Transverse colon (tissue), 4 donors: ENCODE measurements at regions not wholly inside any gene's neighbourhood (a gene's known extent, or its start where the extent isn't known, plus 50 kb on each side); places are given as distances from the start of the nearest gene placed in this dataset.

Experiments
- DNase-seq: peaks from one replicate; pipeline ENCODE4 v3.0.0-alpha.2; 2019
- H3K27ac ChIP-seq, 4 donors: fragments of 200-600 bp; sonication (generic); 2 replicates each; pipeline ENCODE4 v1.5.1; 2016 to 2018; ENCODE audit warnings: inconsistent platforms in 4 of 4
- H3K27me3 ChIP-seq: fragments of 200-600 bp; sonication (generic); 2 replicates; pipeline ENCODE4 v1.5.1; 2017; ENCODE audit warnings: inconsistent platforms
- H3K36me3 ChIP-seq, 4 donors: fragments of 200-600 bp; sonication (generic); 2 replicates each; pipeline ENCODE4 v1.5.1; 2017 to 2019; ENCODE audit warnings: inconsistent platforms in 4 of 4
- H3K4me1 ChIP-seq, 4 donors: fragments of 200-600 bp; sonication (generic); 2 replicates each; pipeline ENCODE4 v1.5.1; 2017 to 2020; ENCODE audit warnings: inconsistent platforms in 4 of 4
- H3K4me3 ChIP-seq, 4 donors: fragments of 200-600 bp; sonication (generic); 1 replicate in 1 of 4; 2 replicates in 3 of 4; pipeline versions ENCODE4 v1.5.1 to v1.6.1; 2017 to 2019; ENCODE audit warnings: inconsistent platforms in 4 of 4
- H3K9me3 ChIP-seq, 2 donors: fragments of 200-600 bp; sonication (generic); 2 replicates each; pipeline ENCODE4 v1.5.1; 2017 to 2019; ENCODE audit warnings: inconsistent platforms in 2 of 2
- EP300 ChIP-seq: sonication (generic); formaldehyde crosslinking; IDR thresholded peaks from one replicate; pipeline ENCODE4 v1.6.1; 2017; ENCODE audit warnings: antibody characterized with exemption, low read depth
- POLR2A ChIP-seq: fragments of 450-650 bp; IDR thresholded peaks from one replicate; pipeline ENCODE4 v1.6.1; 2016; ENCODE audit warnings: antibody characterized with exemption, mild to moderate bottlenecking, moderate library complexity
- POLR2AphosphoS5 ChIP-seq, 3 donors: sonication (generic); formaldehyde crosslinking; IDR thresholded peaks; one replicate each; pipeline ENCODE4 v1.6.1; 2016; ENCODE audit warnings: antibody characterized with exemption in 3 of 3
- WGBS, 2 donors: methylation state at CpG; one replicate each; pipeline ENCODE4 v1.1.5; 2018; ENCODE audit warnings: low coverage in 1 of 2; 5-methylcytosine and 5-hydroxymethylcytosine counted together
- in situ Hi-C, 4 donors: fragments of 200-750 bp; cut with MboI; loops; one replicate each; pipeline versions ENCODE4 v1.15.0 to v1.15.1; 2017; ENCODE audit warnings: low sequenced_read_pairs in 3 of 4, low pct_ligation_motif_present in 1 of 4, low pct_unique_long_range_greater_than_20kb in 1 of 4
- intact Hi-C: fragments of 100-400 bp; cut with DNase I; formaldehyde crosslinking; loops from one replicate; pipeline ENCODE4 v1.15.1; 2023; ENCODE audit warnings: low total_unique reads
- TF ChIP-seq, protein P1 (sequence below), 5 experiments: fragments of 200-600 bp in 3 of 5; fragments of 450-650 bp in 2 of 5; sonication (generic) in 3 of 5; IDR thresholded peaks; 1 replicate in 2 of 5; 2 replicates in 3 of 5; pipeline ENCODE4 v1.5.1; 2016 to 2017; ENCODE audit warnings: antibody characterized with exemption in 5 of 5, inconsistent platforms in 3 of 5, mild to moderate bottlenecking in 2 of 5, moderate library complexity in 1 of 5

DNA sequence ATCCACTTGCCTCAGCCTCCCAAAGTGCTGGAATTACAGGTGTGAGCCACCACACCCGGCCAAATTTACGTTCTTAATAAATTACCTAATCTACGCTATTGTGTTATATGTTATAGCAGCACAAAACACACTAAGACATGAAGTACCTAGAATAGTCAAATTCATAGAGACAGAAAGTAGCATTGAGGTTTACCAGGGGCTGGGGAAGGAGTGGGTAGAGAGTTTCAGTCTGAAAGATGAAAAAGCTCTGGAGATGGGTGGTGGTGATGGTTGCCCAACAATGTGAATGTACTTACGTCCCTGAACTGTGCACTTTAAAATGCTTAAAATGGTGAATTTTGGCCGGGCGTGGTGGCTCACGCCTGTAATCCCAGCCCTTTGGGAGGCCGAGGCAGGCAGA lies 65.7 kb upstream of the NUP50 start:
- in situ Hi-C loops (loop anchor here in 1 of 4 donors (25.0 kb wide), 1 partner anchor 286 kb away; no protein-coding TSS in a partner anchor), intact Hi-C loops (loop anchor here (5.0 kb wide), 1 partner anchor 1836 kb away; no protein-coding TSS in a partner anchor)
- Histone ChIP-seq H3K9me3 (no peaks in the 10 kb centered on the region), H3K27ac (no peak overlapping the region), H3K36me3 (no peaks in the 10 kb centered on the region), H3K4me1 (no peaks in the 10 kb centered on the region), H3K4me3 (no peak overlapping the region), H3K27me3 (peaks cover 52% of the 10 kb centered on the region)
- DNase-seq, result no peak
- TF ChIP-seq POLR2AphosphoS5 (IDR thresholded peaks at IDR 0.05) (no peak), EP300 (no peak), POLR2A (no peak)
- TF ChIP-seq, protein P1, sequence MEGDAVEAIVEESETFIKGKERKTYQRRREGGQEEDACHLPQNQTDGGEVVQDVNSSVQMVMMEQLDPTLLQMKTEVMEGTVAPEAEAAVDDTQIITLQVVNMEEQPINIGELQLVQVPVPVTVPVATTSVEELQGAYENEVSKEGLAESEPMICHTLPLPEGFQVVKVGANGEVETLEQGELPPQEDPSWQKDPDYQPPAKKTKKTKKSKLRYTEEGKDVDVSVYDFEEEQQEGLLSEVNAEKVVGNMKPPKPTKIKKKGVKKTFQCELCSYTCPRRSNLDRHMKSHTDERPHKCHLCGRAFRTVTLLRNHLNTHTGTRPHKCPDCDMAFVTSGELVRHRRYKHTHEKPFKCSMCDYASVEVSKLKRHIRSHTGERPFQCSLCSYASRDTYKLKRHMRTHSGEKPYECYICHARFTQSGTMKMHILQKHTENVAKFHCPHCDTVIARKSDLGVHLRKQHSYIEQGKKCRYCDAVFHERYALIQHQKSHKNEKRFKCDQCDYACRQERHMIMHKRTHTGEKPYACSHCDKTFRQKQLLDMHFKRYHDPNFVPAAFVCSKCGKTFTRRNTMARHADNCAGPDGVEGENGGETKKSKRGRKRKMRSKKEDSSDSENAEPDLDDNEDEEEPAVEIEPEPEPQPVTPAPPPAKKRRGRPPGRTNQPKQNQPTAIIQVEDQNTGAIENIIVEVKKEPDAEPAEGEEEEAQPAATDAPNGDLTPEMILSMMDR (IDR thresholded peaks at IDR 0.05), result no peak
- 74 to 79% methylated on average over 6 to 8 of the region's 8 CpGs for WGBS, 2 donors

- in situ Hi-C loops (loop anchor here in 1 of 4 donors (25.0 kb wide), 1 partner anchor 288 kb away; no protein-coding TSS in a partner anchor), intact Hi-C loops (loop anchor here (5.0 kb wide), 1 partner anchor 1838 kb away; no protein-coding TSS in a partner anchor)
- peaks cover 36% of the 10 kb centered on the region for H3K27me3 ChIP-seq
- WGBS, 2 donors, result 72% methylated on average over 9 of the region's 9 CpGs; no CpG with 5 or more reads in 1 of the 2 donors
- no peaks in the 10 kb centered on the region for H3K9me3 ChIP-seq
- no peak for DNase-seq
- H3K4me3 ChIP-seq, result no peak overlapping the region
- no peak overlapping the region for H3K27ac ChIP-seq
- H3K4me1 ChIP-seq, result no peaks in the 10 kb centered on the region
- H3K36me3 ChIP-seq, result no peaks in the 10 kb centered on the region
- TF ChIP-seq, protein P1 (IDR thresholded peaks at IDR 0.05), result no peak
- TF ChIP-seq POLR2A, result no peak
- no peak for TF ChIP-seq POLR2AphosphoS5 (IDR thresholded peaks at IDR 0.05)
- TF ChIP-seq EP300, result no peak
Measured at GRCh38 chr22:45099961-45100360, 63.8 kb upstream of the NUP50 start.

GRCh38 chr22:45101515-45102227 lies 62.1 kb upstream of the NUP50 start:
- no peak for TF ChIP-seq EP300
- TF ChIP-seq, protein P1 (IDR thresholded peaks at IDR 0.05), result peak; percentile 32 to 54 (median 36)
- DNase-seq, result peak; percentile 53
- no peak overlapping the region for H3K27ac ChIP-seq
- no peaks in the 10 kb centered on the region for H3K36me3 ChIP-seq
- in situ Hi-C loops (no loop called here), intact Hi-C loops (no loop called here)
- no peaks in the 10 kb centered on the region for H3K9me3 ChIP-seq
- H3K4me1 ChIP-seq, result no peaks in the 10 kb centered on the region
- 48% methylated on average over 18 of the region's 18 CpGs; no CpG with 5 or more reads in 1 of the 2 donors for WGBS, 2 donors
- H3K27me3 ChIP-seq, result peaks cover 21% of the 10 kb centered on the region
- no peak overlapping the region for H3K4me3 ChIP-seq

- Histone ChIP-seq H3K9me3 (no peaks in the 10 kb centered on the region), H3K27ac (no peak overlapping the region), H3K36me3 (no peaks in the 10 kb centered on the region), H3K4me1 (no peaks in the 10 kb centered on the region), H3K27me3 (peaks cover 18% of the 10 kb centered on the region), H3K4me3 (no peak overlapping the region)
- intact Hi-C loops (no loop called here), in situ Hi-C loops (no loop called here)
- TF ChIP-seq, protein P1 (IDR thresholded peaks at IDR 0.05), result no peak
- TF ChIP-seq POLR2AphosphoS5 (IDR thresholded peaks at IDR 0.05) (no peak), POLR2A (no peak), EP300 (no peak)
- DNase-seq, result no peak
- WGBS, 2 donors, result 67 to 90% methylated on average over 2 to 6 of the region's 6 CpGs
Measured at GRCh38 chr22:45102896-45103420, 60.8 kb upstream of the NUP50 start.
